C4-2B (cell line): ENCODE measurements at regions not wholly inside any gene's neighbourhood (a gene's known extent, or its start where the extent isn't known, plus 50 kb on each side); places are given as distances from the start of the nearest gene placed in this dataset.

Experiments
- ZFX ChIP-seq: fragments of 450-650 bp; IDR thresholded peaks from 2 replicates; pipeline ENCODE4 v1.6.1; 2017
- TF ChIP-seq, protein P1 (sequence below): fragments of 450-650 bp; conservative IDR thresholded peaks from 2 replicates; pipeline ENCODE4 v1.5.1; 2017; ENCODE audit warnings: mild to moderate bottlenecking

DNA sequence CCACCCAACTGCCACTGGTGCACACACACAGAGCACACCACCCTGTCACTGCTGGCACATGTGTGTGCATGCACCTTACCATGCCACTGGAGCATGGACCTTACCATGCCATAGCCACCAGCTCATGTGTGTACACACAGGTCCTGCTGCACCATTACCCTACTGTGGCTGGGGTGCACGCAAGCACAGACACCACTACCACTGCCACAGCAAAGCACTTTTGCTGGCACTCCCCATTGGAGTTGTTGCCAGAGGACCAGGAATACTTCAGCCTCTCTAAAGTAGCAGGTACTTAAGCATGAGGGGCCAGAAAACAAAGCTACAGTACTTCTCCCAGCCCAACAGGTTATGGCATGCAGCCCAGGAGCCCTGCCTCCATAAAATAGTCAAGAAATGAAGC lies 404.8 kb downstream of the MBD2 start:
- TF ChIP-seq, protein P1, sequence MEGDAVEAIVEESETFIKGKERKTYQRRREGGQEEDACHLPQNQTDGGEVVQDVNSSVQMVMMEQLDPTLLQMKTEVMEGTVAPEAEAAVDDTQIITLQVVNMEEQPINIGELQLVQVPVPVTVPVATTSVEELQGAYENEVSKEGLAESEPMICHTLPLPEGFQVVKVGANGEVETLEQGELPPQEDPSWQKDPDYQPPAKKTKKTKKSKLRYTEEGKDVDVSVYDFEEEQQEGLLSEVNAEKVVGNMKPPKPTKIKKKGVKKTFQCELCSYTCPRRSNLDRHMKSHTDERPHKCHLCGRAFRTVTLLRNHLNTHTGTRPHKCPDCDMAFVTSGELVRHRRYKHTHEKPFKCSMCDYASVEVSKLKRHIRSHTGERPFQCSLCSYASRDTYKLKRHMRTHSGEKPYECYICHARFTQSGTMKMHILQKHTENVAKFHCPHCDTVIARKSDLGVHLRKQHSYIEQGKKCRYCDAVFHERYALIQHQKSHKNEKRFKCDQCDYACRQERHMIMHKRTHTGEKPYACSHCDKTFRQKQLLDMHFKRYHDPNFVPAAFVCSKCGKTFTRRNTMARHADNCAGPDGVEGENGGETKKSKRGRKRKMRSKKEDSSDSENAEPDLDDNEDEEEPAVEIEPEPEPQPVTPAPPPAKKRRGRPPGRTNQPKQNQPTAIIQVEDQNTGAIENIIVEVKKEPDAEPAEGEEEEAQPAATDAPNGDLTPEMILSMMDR, result no peak
- TF ChIP-seq ZFX, result no peak
